ENCODE measurements at regions not wholly inside any gene's neighbourhood (a gene's known extent, or its start where the extent isn't known, plus 50 kb on each side); places are given as distances from the start of the nearest gene placed in this dataset.

DNA sequence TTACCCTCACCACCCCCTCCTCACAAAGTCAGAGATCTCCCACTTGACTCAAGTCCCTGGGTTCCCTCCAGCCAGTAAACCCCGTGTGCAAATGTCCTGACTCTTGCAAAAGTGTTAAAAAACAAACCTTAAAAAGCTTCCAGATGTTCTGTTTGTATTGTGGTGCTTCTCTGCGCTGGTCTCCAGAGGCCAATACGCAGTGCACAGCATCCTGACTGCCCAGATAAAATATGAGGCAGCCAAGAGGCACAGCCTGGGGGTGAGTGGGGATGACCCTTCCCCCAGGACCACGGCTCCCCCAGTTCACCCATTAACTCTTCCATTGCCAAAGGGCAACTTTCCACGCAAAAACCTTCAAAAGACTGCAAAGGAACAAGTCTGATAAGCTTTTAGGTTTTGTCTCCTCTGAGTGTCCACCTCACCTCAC, 291.8 kb downstream of the SOX9 start:
- Histone ChIP-seq H3K36me3 (replicated peaks; ENCODE audit: insufficient read depth, low read length) (no peaks in the 10 kb centered on the region), H3K4me2 (ENCODE audit: low read depth, low read length) (no peak overlapping the region), H3K79me2 (ENCODE audit: low read length) (peaks cover 86% of the 10 kb centered on the region), H3F3A (ENCODE audit: insufficient read depth, low read length) (peaks cover 4% of the 10 kb centered on the region; the same call in 1 of the 2 replicates), H3K9me3 (replicated peaks; ENCODE audit: insufficient read depth, low read length) (no peaks in the 10 kb centered on the region), H3K27ac (ENCODE audit: low read length) (no peak overlapping the region), H2AFZ (ENCODE audit: low read length) (no peak overlapping the region), H4K20me1 (ENCODE audit: insufficient read depth, low read length) (no peaks in the 10 kb centered on the region), H3K9ac (ENCODE audit: low read length) (no peak overlapping the region), H3K4me3 (ENCODE audit: low read length) (no peak overlapping the region), H3K27me3 (replicated peaks; ENCODE audit: insufficient read depth, low read length) (no peaks in the 10 kb centered on the region), H3K9me2 (replicated peaks; ENCODE audit: insufficient read depth, low read length) (no peaks in the 10 kb centered on the region), H3K4me1 (ENCODE audit: low read length) (peaks cover 7% of the 10 kb centered on the region)
- no peak for TF ChIP-seq EZH2 (optimal IDR thresholded peaks at IDR 0.05; ENCODE audit: low read depth, low read length)
- no peak for TF ChIP-seq EZH2phosphoT487 (IDR thresholded peaks at IDR 0.05; ENCODE audit: low read length)
- TF ChIP-seq, protein P1, sequence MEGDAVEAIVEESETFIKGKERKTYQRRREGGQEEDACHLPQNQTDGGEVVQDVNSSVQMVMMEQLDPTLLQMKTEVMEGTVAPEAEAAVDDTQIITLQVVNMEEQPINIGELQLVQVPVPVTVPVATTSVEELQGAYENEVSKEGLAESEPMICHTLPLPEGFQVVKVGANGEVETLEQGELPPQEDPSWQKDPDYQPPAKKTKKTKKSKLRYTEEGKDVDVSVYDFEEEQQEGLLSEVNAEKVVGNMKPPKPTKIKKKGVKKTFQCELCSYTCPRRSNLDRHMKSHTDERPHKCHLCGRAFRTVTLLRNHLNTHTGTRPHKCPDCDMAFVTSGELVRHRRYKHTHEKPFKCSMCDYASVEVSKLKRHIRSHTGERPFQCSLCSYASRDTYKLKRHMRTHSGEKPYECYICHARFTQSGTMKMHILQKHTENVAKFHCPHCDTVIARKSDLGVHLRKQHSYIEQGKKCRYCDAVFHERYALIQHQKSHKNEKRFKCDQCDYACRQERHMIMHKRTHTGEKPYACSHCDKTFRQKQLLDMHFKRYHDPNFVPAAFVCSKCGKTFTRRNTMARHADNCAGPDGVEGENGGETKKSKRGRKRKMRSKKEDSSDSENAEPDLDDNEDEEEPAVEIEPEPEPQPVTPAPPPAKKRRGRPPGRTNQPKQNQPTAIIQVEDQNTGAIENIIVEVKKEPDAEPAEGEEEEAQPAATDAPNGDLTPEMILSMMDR (IDR thresholded peaks at IDR 0.05; ENCODE audit: low read length) = no peak
- no peak for DNase-seq

DNA sequence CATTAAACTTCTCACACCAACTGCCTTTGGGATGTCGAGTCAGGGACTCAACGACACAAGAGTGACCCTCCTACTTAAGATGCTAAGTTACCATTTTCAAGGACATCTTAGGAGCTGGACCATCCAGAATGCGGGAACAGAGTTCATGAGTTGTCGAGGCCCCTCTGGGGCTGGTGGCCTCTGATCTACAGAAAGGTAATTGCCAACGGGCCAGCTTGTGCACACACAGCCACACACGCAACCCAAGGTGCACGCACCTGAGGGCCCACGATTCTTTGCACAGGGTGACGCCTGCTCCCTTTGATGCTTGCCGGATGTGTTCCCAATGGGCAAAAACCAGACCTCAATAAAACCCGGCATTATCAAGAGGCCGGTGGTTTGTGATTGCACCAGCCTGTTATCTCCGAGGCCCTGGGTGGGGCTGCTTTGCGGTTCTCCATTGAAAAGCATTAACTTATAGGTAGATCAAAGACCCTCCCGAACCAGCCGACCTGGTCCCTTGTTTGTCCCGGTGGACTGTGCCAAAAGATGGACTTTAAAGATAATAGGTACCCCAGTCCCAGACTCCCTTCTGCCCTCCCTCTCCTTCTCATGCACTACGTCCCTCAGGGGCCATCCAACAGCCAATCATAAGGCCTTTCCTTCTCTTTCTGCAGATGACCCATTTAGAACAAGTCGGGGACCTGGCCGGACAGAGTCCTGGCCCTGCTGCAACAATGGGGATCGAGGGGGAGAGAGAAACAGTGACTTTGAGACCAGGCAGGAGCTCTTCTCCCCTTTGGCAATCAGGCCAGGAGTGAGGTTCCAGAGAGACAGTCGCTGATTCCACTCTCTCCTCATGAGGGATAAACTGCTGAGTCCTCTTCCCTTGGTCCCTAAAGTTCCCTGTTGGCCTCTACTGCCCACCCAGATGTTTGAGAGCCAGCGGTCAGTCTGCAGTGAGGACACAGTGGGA, 292.5 kb downstream of the SOX9 start:
- H3K9me3 ChIP-seq (replicated peaks; ENCODE audit: insufficient read depth, low read length) = no peaks in the 10 kb centered on the region
- TF ChIP-seq, protein P1 (IDR thresholded peaks at IDR 0.05; ENCODE audit: low read length) = no peak
- TF ChIP-seq EZH2 (optimal IDR thresholded peaks at IDR 0.05; ENCODE audit: low read depth, low read length) = no peak
- TF ChIP-seq EZH2phosphoT487 (IDR thresholded peaks at IDR 0.05; ENCODE audit: low read length) = no peak

DNA sequence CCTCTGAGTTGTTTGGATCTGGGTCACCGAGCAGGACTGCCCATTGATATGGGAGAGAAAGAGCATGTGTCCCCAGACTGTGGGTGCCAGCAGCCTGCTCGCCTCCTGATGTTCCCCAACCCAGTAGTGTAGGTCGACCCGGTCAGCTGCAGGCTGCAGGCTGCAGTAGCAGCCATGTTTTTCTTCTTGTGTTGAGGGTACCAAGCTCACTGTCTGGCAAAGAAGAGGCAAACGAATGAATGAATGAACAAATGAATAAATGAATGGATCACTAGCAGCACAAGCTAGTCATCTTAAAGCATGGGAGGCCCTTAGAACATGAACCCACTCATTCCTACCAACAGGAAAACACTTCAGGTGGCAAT, 293.2 kb downstream of the SOX9 start:
- DNase-seq = no peak
- no peak overlapping the region for H2AFZ ChIP-seq (ENCODE audit: low read length)
- no peaks in the 10 kb centered on the region for H4K20me1 ChIP-seq (ENCODE audit: insufficient read depth, low read length)
- H3K4me3 ChIP-seq (ENCODE audit: low read length) = no peak overlapping the region
- no peaks in the 10 kb centered on the region; the same call in 1 of the 2 replicates for H3F3A ChIP-seq (ENCODE audit: insufficient read depth, low read length)
- peaks cover 87% of the 10 kb centered on the region for H3K79me2 ChIP-seq (ENCODE audit: low read length)
- no peak overlapping the region for H3K27ac ChIP-seq (ENCODE audit: low read length)
- no peaks in the 10 kb centered on the region for H3K27me3 ChIP-seq (replicated peaks; ENCODE audit: insufficient read depth, low read length)
- no peaks in the 10 kb centered on the region for H3K9me3 ChIP-seq (replicated peaks; ENCODE audit: insufficient read depth, low read length)
- H3K4me1 ChIP-seq (ENCODE audit: low read length) = peaks cover 4% of the 10 kb centered on the region; the same call in 1 of the 2 replicates
- TF ChIP-seq EZH2phosphoT487 (IDR thresholded peaks at IDR 0.05; ENCODE audit: low read length) (no peak), EZH2 (optimal IDR thresholded peaks at IDR 0.05; ENCODE audit: low read depth, low read length) (no peak)
- TF ChIP-seq, protein P1 (IDR thresholded peaks at IDR 0.05; ENCODE audit: low read length) = no peak
- no peak overlapping the region for H3K4me2 ChIP-seq (ENCODE audit: low read depth, low read length)
- H3K9me2 ChIP-seq (replicated peaks; ENCODE audit: insufficient read depth, low read length) = no peaks in the 10 kb centered on the region
- H3K9ac ChIP-seq (ENCODE audit: low read length) = no peak overlapping the region
- peaks cover 8% of the 10 kb centered on the region; the same call in 1 of the 2 replicates for H3K36me3 ChIP-seq (replicated peaks; ENCODE audit: insufficient read depth, low read length)

More for the DNA sequence above, 292.5 kb downstream of the SOX9 start:
- no peaks in the 10 kb centered on the region for H4K20me1 ChIP-seq (ENCODE audit: insufficient read depth, low read length)
- no peaks in the 10 kb centered on the region; the same call in 1 of the 2 replicates for H3F3A ChIP-seq (ENCODE audit: insufficient read depth, low read length)
- no peak for DNase-seq
- no peak overlapping the region for H3K4me2 ChIP-seq (ENCODE audit: low read depth, low read length)
- no peaks in the 10 kb centered on the region for H3K9me2 ChIP-seq (replicated peaks; ENCODE audit: insufficient read depth, low read length)
- peaks cover 6% of the 10 kb centered on the region; the same call in 1 of the 2 replicates for H3K36me3 ChIP-seq (replicated peaks; ENCODE audit: insufficient read depth, low read length)
- H3K4me3 ChIP-seq (ENCODE audit: low read length) = no peak overlapping the region
- no peak overlapping the region for H2AFZ ChIP-seq (ENCODE audit: low read length)
- H3K9ac ChIP-seq (ENCODE audit: low read length) = no peak overlapping the region
- H3K4me1 ChIP-seq (ENCODE audit: low read length) = peaks cover 4% of the 10 kb centered on the region; the same call in 1 of the 2 replicates
- H3K79me2 ChIP-seq (ENCODE audit: low read length) = peaks cover 86% of the 10 kb centered on the region
- H3K27ac ChIP-seq (ENCODE audit: low read length) = no peak overlapping the region
- H3K27me3 ChIP-seq (replicated peaks; ENCODE audit: insufficient read depth, low read length) = no peaks in the 10 kb centered on the region
